GM04503 (cell line): ENCODE measurements at regions not wholly inside any gene's neighbourhood (a gene's known extent, or its start where the extent isn't known, plus 50 kb on each side); places are given as distances from the start of the nearest gene placed in this dataset.
"Not testable (repeated sequence)": the region's sequence is repeated elsewhere in the genome, so short reads cannot be mapped to it uniquely, and the experiment has no call there.

ENCODE experiments used
- DNase-seq: peaks from one replicate; pipeline ENCODE4 v3.0.0-alpha.2; 2012; ENCODE audit warnings: low read depth

GRCh38 chr1:83086986-83087512 lies 911.9 kb downstream of the TTLL7 start:
- no peak for DNase-seq

GRCh38 chr1:83086346-83086745 lies 912.6 kb downstream of the TTLL7 start:
- DNase-seq = no peak

GRCh38 chr1:83083589-83084224 lies 915.2 kb downstream of the TTLL7 start:
- no peak for DNase-seq

GRCh38 chr1:83077411-83077810 lies 921.5 kb downstream of the TTLL7 start:
- no peak for DNase-seq

- DNase-seq = no peak
Observed at GRCh38 chr1:83075107-83075506, 923.8 kb downstream of the TTLL7 start.

GRCh38 chr1:83067954-83068353 lies 931.0 kb downstream of the TTLL7 start:
- DNase-seq = no peak

GRCh38 chr1:83065952-83066727 lies 932.8 kb downstream of the TTLL7 start:
- no peak for DNase-seq

- no peak for DNase-seq
Observed at GRCh38 chr1:83064589-83065242, 934.2 kb downstream of the TTLL7 start.

- DNase-seq = no peak
Observed at GRCh38 chr1:83060651-83061390, 938.1 kb downstream of the TTLL7 start.

GRCh38 chr1:83060221-83060620 lies 938.7 kb downstream of the TTLL7 start:
- DNase-seq = no peak

- DNase-seq = no peak
Observed at GRCh38 chr1:83058327-83058726, 940.6 kb downstream of the TTLL7 start.

- no peak for DNase-seq
Observed at GRCh38 chr1:83055391-83056170, 943.4 kb downstream of the TTLL7 start.

- no peak for DNase-seq
Observed at GRCh38 chr1:83053446-83053845, 945.5 kb downstream of the TTLL7 start.

GRCh38 chr1:83052865-83053264 lies 946.1 kb downstream of the TTLL7 start:
- DNase-seq = no peak

GRCh38 chr1:83051053-83051452 lies 947.9 kb downstream of the TTLL7 start:
- not testable (repeated sequence) for DNase-seq

- DNase-seq = no peak
Observed at GRCh38 chr1:83043244-83043643, 955.7 kb downstream of the TTLL7 start.

GRCh38 chr1:83039091-83039490 lies 959.8 kb downstream of the TTLL7 start:
- not testable (repeated sequence) for DNase-seq

- no peak for DNase-seq
Observed at GRCh38 chr1:83034851-83035250, 964.1 kb downstream of the TTLL7 start.

- no peak for DNase-seq
Observed at GRCh38 chr1:83033682-83034081, 965.2 kb downstream of the TTLL7 start.

- DNase-seq = peak; percentile 46
Observed at GRCh38 chr1:83029916-83030315, 969.0 kb downstream of the TTLL7 start.

- DNase-seq = no peak
Observed at GRCh38 chr1:83029050-83029449, 969.9 kb downstream of the TTLL7 start.
